CD14-positive monocyte (primary cell): ENCODE measurements at regions not wholly inside any gene's neighbourhood (a gene's known extent, or its start where the extent isn't known, plus 50 kb on each side); places are given as distances from the start of the nearest gene placed in this dataset.

ENCODE experiments used
- DNase-seq, 3 donors: peaks; one replicate each; pipeline ENCODE4 v3.0.0-alpha.2; 2011 to 2022
- H2AFZ ChIP-seq: 2 replicates; pipeline ENCODE4 v1.6.0; 2012; ENCODE audit warnings: mild to moderate bottlenecking, low read depth, low read length, inconsistent platforms; ENCODE audit not compliant: insufficient read depth, poor library complexity, severe bottlenecking
- H3K27ac ChIP-seq, 2 donors: 1 replicate in 1 of 2; 2 replicates in 1 of 2; pipeline ENCODE4 v1.5.1; 2012 to 2013; ENCODE audit warnings: low read length in 2 of 2, control low read depth in 1 of 2, inconsistent platforms in 1 of 2, low read depth in 1 of 2, mild to moderate bottlenecking in 1 of 2
- H3K27me3 ChIP-seq, 2 donors: one replicate each; pipeline versions ENCODE4 v1.6.0 to v1.6.1; 2011 to 2013; ENCODE audit warnings: low read length in 2 of 2; ENCODE audit not compliant: control insufficient read depth in 2 of 2, insufficient read depth in 2 of 2
- H3K36me3 ChIP-seq, 2 donors: replicated peaks in 1 of 2; 1 replicate in 1 of 2; 2 replicates in 1 of 2; pipeline versions ENCODE4 v1.5.1 to v1.6.1; 2012 to 2013; ENCODE audit warnings: low read length in 2 of 2, control low read depth in 1 of 2, inconsistent platforms in 1 of 2, mild to moderate bottlenecking in 1 of 2; ENCODE audit not compliant: insufficient read depth in 2 of 2, control insufficient read depth in 1 of 2
- H3K4me1 ChIP-seq, 2 donors: 1 replicate in 1 of 2; 2 replicates in 1 of 2; pipeline versions ENCODE4 v1.5.1 to v1.6.1; 2012 to 2013; ENCODE audit warnings: low read length in 2 of 2, control low read depth in 1 of 2, inconsistent platforms in 1 of 2, mild to moderate bottlenecking in 1 of 2, moderate library complexity in 1 of 2; ENCODE audit not compliant: insufficient read depth in 2 of 2, control insufficient read depth in 1 of 2
- H3K4me2 ChIP-seq: replicated peaks from 2 replicates; pipeline ENCODE3; 2012; ENCODE audit warnings: low read length, moderate library complexity, mild to moderate bottlenecking; ENCODE audit not compliant: poor library complexity, severe bottlenecking; ENCODE audit errors: extremely low read depth
- H3K4me3 ChIP-seq, 3 experiments: fragments of 200-600 bp in 1 of 3; sonication (generic) in 1 of 3; replicated peaks in 1 of 3; 1 replicate in 2 of 3; 2 replicates in 1 of 3; pipeline ENCODE4 v1.5.1; 2011 to 2013; ENCODE audit warnings: low read length in 3 of 3, mild to moderate bottlenecking in 3 of 3, control low read depth in 2 of 3, low read depth in 2 of 3, inconsistent platforms in 1 of 3, moderate library complexity in 1 of 3
- H3K79me2 ChIP-seq: 2 replicates; pipeline ENCODE4 v1.6.0; 2012; ENCODE audit warnings: mild to moderate bottlenecking, control low read depth, inconsistent platforms, low read length, moderate library complexity; ENCODE audit not compliant: insufficient read depth
- H3K9ac ChIP-seq: 2 replicates; pipeline ENCODE4 v1.6.0; 2017; ENCODE audit warnings: low read length, mild to moderate bottlenecking; ENCODE audit not compliant: insufficient read depth, poor library complexity, severe bottlenecking
- H3K9me3 ChIP-seq, 2 donors: replicated peaks in 1 of 2; 1 replicate in 1 of 2; 2 replicates in 1 of 2; pipeline versions ENCODE4 v1.5.1 to v1.6.1; 2012 to 2013; ENCODE audit warnings: low read length in 2 of 2, control low read depth in 1 of 2; ENCODE audit not compliant: control insufficient read depth in 1 of 2, insufficient read depth in 1 of 2
- H4K20me1 ChIP-seq: 2 replicates; pipeline ENCODE4 v1.6.0; 2012; ENCODE audit warnings: mild to moderate bottlenecking, low read length, control low read depth, moderate library complexity; ENCODE audit not compliant: insufficient read depth
- H3K27ac Mint-ChIP-seq, 7 donors: one replicate each; pipeline ENCODE4 v1.8.0; 2020; ENCODE audit warnings: mild to moderate bottlenecking in 7 of 7, mixed read lengths in 7 of 7, moderate library complexity in 6 of 7, inconsistent platforms in 2 of 7
- H3K27me3 Mint-ChIP-seq, 3 donors: one replicate each; pipeline ENCODE4 v1.8.0; 2021 to 2022; ENCODE audit warnings: low read depth in 3 of 3, mild to moderate bottlenecking in 3 of 3, mixed read lengths in 3 of 3, moderate library complexity in 3 of 3, inconsistent platforms in 1 of 3
- H3K36me3 Mint-ChIP-seq, 2 donors: one replicate each; pipeline ENCODE4 v1.8.0; 2020; ENCODE audit warnings: mixed read lengths in 2 of 2, inconsistent platforms in 1 of 2, mild to moderate bottlenecking in 1 of 2
- H3K4me1 Mint-ChIP-seq: one replicate; pipeline ENCODE4 v1.8.0; 2020; ENCODE audit warnings: mild to moderate bottlenecking, mixed read lengths
- H3K4me3 Mint-ChIP-seq, 2 donors: one replicate each; pipeline ENCODE4 v1.8.0; 2020; ENCODE audit warnings: mild to moderate bottlenecking in 2 of 2, mixed read lengths in 2 of 2, moderate library complexity in 1 of 2
- H3K9me3 Mint-ChIP-seq, 7 donors: one replicate each; pipeline ENCODE4 v1.8.0; 2020 to 2022; ENCODE audit warnings: mixed read lengths in 7 of 7, mild to moderate bottlenecking in 6 of 7, moderate library complexity in 6 of 7, inconsistent platforms in 2 of 7
- WGBS: methylation state at CpG from one replicate; pipeline ENCODE4 v1.1.5; 2013; ENCODE audit warnings: missing lambda C conversion rate; ENCODE audit not compliant: insufficient coverage; 5-methylcytosine and 5-hydroxymethylcytosine counted together
- intact Hi-C, 2 donors: fragments of 100-400 bp; cut with micrococcal nuclease; formaldehyde crosslinking; loops; one replicate each; pipeline versions ENCODE4 v1.15.0 to v1.15.1; 2023
- TF ChIP-seq, protein P1 (sequence below): fragments of 200-600 bp; IDR thresholded peaks from one replicate; pipeline ENCODE4 v1.8.0; 2022; ENCODE audit warnings: antibody characterized with exemption, mild to moderate bottlenecking

GRCh38 chr18:1370552-1370951 is 465.9 kb downstream of the ADCYAP1 start:
- H3K9ac ChIP-seq = no peak overlapping the region
- no peak overlapping the region for H3K4me3 ChIP-seq
- no peak for DNase-seq
- no peak overlapping the region for H3K27ac Mint-ChIP-seq
- no peaks in the 10 kb centered on the region for H3K36me3 Mint-ChIP-seq
- no peaks in the 10 kb centered on the region for H3K79me2 ChIP-seq
- H3K4me1 ChIP-seq = no peaks in the 10 kb centered on the region
- TF ChIP-seq, protein P1, sequence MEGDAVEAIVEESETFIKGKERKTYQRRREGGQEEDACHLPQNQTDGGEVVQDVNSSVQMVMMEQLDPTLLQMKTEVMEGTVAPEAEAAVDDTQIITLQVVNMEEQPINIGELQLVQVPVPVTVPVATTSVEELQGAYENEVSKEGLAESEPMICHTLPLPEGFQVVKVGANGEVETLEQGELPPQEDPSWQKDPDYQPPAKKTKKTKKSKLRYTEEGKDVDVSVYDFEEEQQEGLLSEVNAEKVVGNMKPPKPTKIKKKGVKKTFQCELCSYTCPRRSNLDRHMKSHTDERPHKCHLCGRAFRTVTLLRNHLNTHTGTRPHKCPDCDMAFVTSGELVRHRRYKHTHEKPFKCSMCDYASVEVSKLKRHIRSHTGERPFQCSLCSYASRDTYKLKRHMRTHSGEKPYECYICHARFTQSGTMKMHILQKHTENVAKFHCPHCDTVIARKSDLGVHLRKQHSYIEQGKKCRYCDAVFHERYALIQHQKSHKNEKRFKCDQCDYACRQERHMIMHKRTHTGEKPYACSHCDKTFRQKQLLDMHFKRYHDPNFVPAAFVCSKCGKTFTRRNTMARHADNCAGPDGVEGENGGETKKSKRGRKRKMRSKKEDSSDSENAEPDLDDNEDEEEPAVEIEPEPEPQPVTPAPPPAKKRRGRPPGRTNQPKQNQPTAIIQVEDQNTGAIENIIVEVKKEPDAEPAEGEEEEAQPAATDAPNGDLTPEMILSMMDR = no peak
- H3K4me2 ChIP-seq = no peak overlapping the region
- no peak overlapping the region for H3K27ac ChIP-seq
- H3K4me1 Mint-ChIP-seq = no peaks in the 10 kb centered on the region
- H4K20me1 ChIP-seq = no peaks in the 10 kb centered on the region
- intact Hi-C loops = no loop called here
- H3K27me3 Mint-ChIP-seq = peaks cover 0 to 1% (median 0%) of the 10 kb centered on the region in 3 donors
- H3K9me3 ChIP-seq = peaks cover 12 to 25% of the 10 kb centered on the region in 2 donors
- no peaks in the 10 kb centered on the region for H3K27me3 ChIP-seq
- WGBS = 100% methylated on average over 3 of the region's 6 CpGs
- H2AFZ ChIP-seq = no peak overlapping the region
- no peak overlapping the region for H3K4me3 Mint-ChIP-seq
- H3K9me3 Mint-ChIP-seq = peaks cover 0 to 18% (median 2%) of the 10 kb centered on the region in 7 donors
- no peaks in the 10 kb centered on the region for H3K36me3 ChIP-seq

DNA sequence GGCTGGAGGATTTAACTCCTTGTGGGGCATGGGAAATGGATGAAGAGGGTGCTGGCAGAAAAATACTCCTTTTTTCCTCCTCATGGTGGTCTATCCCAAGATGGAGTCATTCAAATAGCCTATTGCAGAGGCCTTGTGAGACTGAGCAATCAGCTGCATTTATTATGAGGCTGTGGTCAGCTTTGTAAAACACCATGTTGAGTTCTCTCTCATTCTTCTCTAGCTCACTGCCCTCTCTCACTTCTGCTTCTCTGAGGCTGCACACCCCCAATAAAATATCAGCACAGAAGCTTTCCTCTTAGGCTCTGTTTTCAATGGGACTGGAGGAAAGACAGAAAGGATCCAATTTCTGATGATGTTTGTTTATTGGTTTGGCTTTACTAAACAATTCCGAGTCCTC is 467.1 kb downstream of the ADCYAP1 start:
- no peak overlapping the region for H3K9ac ChIP-seq
- H3K27me3 Mint-ChIP-seq = peaks cover 0 to 1% (median 0%) of the 10 kb centered on the region in 3 donors
- WGBS = no CpG with 5 or more reads among the region's 1 CpG
- no peaks in the 10 kb centered on the region for H3K4me1 ChIP-seq
- no peaks in the 10 kb centered on the region for H3K36me3 ChIP-seq
- no peaks in the 10 kb centered on the region for H3K27me3 ChIP-seq
- no peak for DNase-seq
- H3K4me1 Mint-ChIP-seq = no peaks in the 10 kb centered on the region
- H3K4me3 Mint-ChIP-seq = no peak overlapping the region
- no peak overlapping the region for H3K27ac ChIP-seq
- no peak overlapping the region for H3K4me2 ChIP-seq
- intact Hi-C loops = no loop called here
- no peaks in the 10 kb centered on the region for H3K79me2 ChIP-seq
- H3K27ac Mint-ChIP-seq = no peak overlapping the region
- peaks cover 12 to 25% of the 10 kb centered on the region in 2 donors for H3K9me3 ChIP-seq
- no peak overlapping the region for H3K4me3 ChIP-seq
- peaks cover 0 to 15% (median 2%) of the 10 kb centered on the region in 7 donors for H3K9me3 Mint-ChIP-seq
- no peak overlapping the region for H2AFZ ChIP-seq
- no peaks in the 10 kb centered on the region for H4K20me1 ChIP-seq
- H3K36me3 Mint-ChIP-seq = no peaks in the 10 kb centered on the region
- TF ChIP-seq, protein P1 = no peak
